ENCODE measurements at regions not wholly inside any gene's neighbourhood (a gene's known extent, or its start where the extent isn't known, plus 50 kb on each side); places are given as distances from the start of the nearest gene placed in this dataset.

DNA sequence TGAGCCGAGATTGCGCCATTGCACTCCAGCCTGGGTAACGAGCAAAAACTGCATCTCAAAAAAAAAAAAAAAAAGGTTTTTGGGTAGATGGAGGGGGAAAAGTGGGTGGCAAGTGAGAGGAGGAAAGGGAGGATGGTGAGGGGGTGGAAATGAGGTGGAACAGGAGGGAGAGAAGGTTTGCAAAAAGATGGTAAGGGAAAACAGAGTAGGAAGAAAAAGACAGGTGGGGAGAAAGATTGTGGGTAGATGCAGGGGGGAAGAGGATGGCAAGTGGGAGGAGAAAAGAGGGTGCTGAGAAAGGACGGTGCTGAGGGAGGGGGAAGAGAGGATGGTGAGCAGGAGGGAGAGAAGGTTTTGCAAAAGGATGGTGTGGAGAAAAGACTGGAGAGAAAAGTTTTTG is 57.8 kb upstream of the C1QTNF9B start:
- no peaks in the 10 kb centered on the region for H3K9me2 ChIP-seq (ENCODE audit: insufficient read depth, low read length)
- H3K27me3 ChIP-seq (ENCODE audit: insufficient read depth, low read depth, low read length), result no peaks in the 10 kb centered on the region
- no peak overlapping the region for H3K4me2 ChIP-seq (ENCODE audit: low read length)
- no peaks in the 10 kb centered on the region for H3K79me2 ChIP-seq (replicated peaks; ENCODE audit: insufficient read depth, low read length)
- no peaks in the 10 kb centered on the region for H3K9me3 ChIP-seq (ENCODE audit: low read length)
- no peak overlapping the region for H3K27ac ChIP-seq (ENCODE audit: low read length)
- no peaks in the 10 kb centered on the region for H3F3A ChIP-seq (ENCODE audit: insufficient read depth, low read length, poor library complexity, severe bottlenecking)
- no peaks in the 10 kb centered on the region for H4K20me1 ChIP-seq (ENCODE audit: insufficient read depth)
- no peak overlapping the region for H3K4me3 ChIP-seq (ENCODE audit: low read length)
- no peak overlapping the region for H2AFZ ChIP-seq (ENCODE audit: low read depth, low read length)
- H3K9ac ChIP-seq (ENCODE audit: low read length), result no peak overlapping the region
- no peaks in the 10 kb centered on the region for H3K36me3 ChIP-seq (ENCODE audit: insufficient read depth, low read length)
- TF ChIP-seq, protein P1, sequence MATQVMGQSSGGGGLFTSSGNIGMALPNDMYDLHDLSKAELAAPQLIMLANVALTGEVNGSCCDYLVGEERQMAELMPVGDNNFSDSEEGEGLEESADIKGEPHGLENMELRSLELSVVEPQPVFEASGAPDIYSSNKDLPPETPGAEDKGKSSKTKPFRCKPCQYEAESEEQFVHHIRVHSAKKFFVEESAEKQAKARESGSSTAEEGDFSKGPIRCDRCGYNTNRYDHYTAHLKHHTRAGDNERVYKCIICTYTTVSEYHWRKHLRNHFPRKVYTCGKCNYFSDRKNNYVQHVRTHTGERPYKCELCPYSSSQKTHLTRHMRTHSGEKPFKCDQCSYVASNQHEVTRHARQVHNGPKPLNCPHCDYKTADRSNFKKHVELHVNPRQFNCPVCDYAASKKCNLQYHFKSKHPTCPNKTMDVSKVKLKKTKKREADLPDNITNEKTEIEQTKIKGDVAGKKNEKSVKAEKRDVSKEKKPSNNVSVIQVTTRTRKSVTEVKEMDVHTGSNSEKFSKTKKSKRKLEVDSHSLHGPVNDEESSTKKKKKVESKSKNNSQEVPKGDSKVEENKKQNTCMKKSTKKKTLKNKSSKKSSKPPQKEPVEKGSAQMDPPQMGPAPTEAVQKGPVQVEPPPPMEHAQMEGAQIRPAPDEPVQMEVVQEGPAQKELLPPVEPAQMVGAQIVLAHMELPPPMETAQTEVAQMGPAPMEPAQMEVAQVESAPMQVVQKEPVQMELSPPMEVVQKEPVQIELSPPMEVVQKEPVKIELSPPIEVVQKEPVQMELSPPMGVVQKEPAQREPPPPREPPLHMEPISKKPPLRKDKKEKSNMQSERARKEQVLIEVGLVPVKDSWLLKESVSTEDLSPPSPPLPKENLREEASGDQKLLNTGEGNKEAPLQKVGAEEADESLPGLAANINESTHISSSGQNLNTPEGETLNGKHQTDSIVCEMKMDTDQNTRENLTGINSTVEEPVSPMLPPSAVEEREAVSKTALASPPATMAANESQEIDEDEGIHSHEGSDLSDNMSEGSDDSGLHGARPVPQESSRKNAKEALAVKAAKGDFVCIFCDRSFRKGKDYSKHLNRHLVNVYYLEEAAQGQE (IDR thresholded peaks at IDR 0.05; ENCODE audit: borderline replicate concordance), result no peak
- no peak for TF ChIP-seq SMC3 (conservative IDR thresholded peaks at IDR 0.05; ENCODE audit: poor library complexity)
- no peak for TF ChIP-seq TAF1 (IDR thresholded peaks at IDR 0.05; ENCODE audit: low read depth)

GRCh38 chr13:23956106-23956505 is 58.8 kb upstream of the C1QTNF9B start:
- Histone ChIP-seq H3K79me2 (replicated peaks; ENCODE audit: insufficient read depth, low read length) (no peaks in the 10 kb centered on the region), H3K9me3 (ENCODE audit: low read length) (no peaks in the 10 kb centered on the region), H3K4me3 (ENCODE audit: low read length) (no peak overlapping the region), H3K4me2 (ENCODE audit: low read length) (no peak overlapping the region), H2AFZ (ENCODE audit: low read depth, low read length) (no peak overlapping the region), H4K20me1 (ENCODE audit: insufficient read depth) (no peaks in the 10 kb centered on the region), H3K27me3 (ENCODE audit: insufficient read depth, low read depth, low read length) (no peaks in the 10 kb centered on the region), H3K9ac (ENCODE audit: low read length) (no peak overlapping the region), H3K9me2 (ENCODE audit: insufficient read depth, low read length) (no peaks in the 10 kb centered on the region), H3K36me3 (ENCODE audit: insufficient read depth, low read length) (no peaks in the 10 kb centered on the region), H3K27ac (ENCODE audit: low read length) (no peak overlapping the region), H3F3A (ENCODE audit: insufficient read depth, low read length, poor library complexity, severe bottlenecking) (no peaks in the 10 kb centered on the region)
- TF ChIP-seq TAF1 (IDR thresholded peaks at IDR 0.05; ENCODE audit: low read depth) (no peak), EZH2 (IDR thresholded peaks at IDR 0.05; ENCODE audit: borderline replicate concordance, insufficient read depth, low read length, poor library complexity, severe bottlenecking) (no peak), RAD21 (conservative IDR thresholded peaks at IDR 0.05) (no peak), EP300 (conservative IDR thresholded peaks at IDR 0.05; ENCODE audit: poor library complexity, severe bottlenecking) (no peak), SMC3 (conservative IDR thresholded peaks at IDR 0.05; ENCODE audit: poor library complexity) (no peak), MXI1 (conservative IDR thresholded peaks at IDR 0.05; ENCODE audit: poor library complexity, severe bottlenecking) (no peak), POLR2AphosphoS5 (IDR thresholded peaks at IDR 0.05) (no peak)
- TF ChIP-seq, protein P2, sequence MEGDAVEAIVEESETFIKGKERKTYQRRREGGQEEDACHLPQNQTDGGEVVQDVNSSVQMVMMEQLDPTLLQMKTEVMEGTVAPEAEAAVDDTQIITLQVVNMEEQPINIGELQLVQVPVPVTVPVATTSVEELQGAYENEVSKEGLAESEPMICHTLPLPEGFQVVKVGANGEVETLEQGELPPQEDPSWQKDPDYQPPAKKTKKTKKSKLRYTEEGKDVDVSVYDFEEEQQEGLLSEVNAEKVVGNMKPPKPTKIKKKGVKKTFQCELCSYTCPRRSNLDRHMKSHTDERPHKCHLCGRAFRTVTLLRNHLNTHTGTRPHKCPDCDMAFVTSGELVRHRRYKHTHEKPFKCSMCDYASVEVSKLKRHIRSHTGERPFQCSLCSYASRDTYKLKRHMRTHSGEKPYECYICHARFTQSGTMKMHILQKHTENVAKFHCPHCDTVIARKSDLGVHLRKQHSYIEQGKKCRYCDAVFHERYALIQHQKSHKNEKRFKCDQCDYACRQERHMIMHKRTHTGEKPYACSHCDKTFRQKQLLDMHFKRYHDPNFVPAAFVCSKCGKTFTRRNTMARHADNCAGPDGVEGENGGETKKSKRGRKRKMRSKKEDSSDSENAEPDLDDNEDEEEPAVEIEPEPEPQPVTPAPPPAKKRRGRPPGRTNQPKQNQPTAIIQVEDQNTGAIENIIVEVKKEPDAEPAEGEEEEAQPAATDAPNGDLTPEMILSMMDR (IDR thresholded peaks at IDR 0.05; ENCODE audit: poor library complexity, severe bottlenecking), result no peak
- TF ChIP-seq, protein P1 (IDR thresholded peaks at IDR 0.05; ENCODE audit: borderline replicate concordance), result no peak

Data from neural cell (in vitro differentiated cells).